ENCODE measurements at regions not wholly inside any gene's neighbourhood (a gene's known extent, or its start where the extent isn't known, plus 50 kb on each side); places are given as distances from the start of the nearest gene placed in this dataset.

- TF ChIP-seq GATA3 (IDR thresholded peaks at IDR 0.05; ENCODE audit: low read depth, low read length), result no peak
- no peak for TF ChIP-seq GATA2 (IDR thresholded peaks at IDR 0.05; ENCODE audit: low read depth, low read length)
Measured at GRCh38 chr14:38705220-38705619, 397.8 kb downstream of the SEC23A start.

All from SH-SY5Y (cell line).